Hematopoietic multipotent progenitor cell treated with erythropoietin and hydrocortisone succinate and interleukin-3 and kit ligand, for 17 days (in vitro differentiated cells): ENCODE measurements at regions not wholly inside any gene's neighbourhood (a gene's known extent, or its start where the extent isn't known, plus 50 kb on each side); places are given as distances from the start of the nearest gene placed in this dataset.
"Not testable (repeated sequence)": the region's sequence is repeated elsewhere in the genome, so short reads cannot be mapped to it uniquely, and the experiment has no call there.

Experiments
- DNase-seq: peaks from one replicate; pipeline ENCODE4 v3.0.0-alpha.2; 2015; ENCODE audit warnings: low spot score

DNA sequence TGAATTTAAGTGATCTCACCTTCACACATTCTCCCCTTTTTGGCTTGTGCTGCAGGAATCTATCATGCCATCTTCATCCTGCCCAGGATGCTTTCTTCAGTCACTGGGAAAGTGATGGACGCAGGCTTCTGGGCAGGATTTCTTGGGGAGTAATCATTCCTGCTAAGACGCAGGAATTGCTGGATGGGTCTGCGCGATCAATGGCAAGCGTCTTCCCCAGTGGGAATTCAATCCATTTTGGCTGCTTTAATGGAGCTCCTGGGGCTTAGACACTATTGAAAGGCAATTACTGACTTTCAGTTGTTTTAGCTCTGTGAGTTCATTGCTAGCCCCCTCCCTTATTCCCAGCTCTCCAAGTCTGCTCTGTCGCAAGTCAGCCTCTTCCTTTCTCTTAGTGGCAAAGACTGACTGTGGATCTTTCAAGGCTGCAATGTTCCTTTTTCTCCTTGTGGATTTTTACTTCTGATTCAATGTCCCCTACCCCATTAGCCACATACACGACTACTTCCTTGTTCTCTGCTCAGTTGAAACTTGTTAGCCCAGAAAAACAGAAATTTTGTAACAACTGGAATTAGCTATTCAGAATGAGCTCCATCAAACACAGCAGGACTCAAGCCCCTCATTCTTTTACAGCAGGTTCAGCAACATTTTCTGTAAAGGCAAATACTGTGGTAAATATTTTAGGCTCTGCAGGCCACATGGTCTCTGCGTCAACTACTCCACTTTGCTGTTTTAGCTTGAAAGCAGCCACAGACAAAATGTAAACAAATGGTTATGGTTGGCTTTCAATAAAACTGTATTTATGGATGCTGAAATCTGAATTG is 154.9 kb downstream of the ASB9 start:
- DNase-seq, result no peak

DNA sequence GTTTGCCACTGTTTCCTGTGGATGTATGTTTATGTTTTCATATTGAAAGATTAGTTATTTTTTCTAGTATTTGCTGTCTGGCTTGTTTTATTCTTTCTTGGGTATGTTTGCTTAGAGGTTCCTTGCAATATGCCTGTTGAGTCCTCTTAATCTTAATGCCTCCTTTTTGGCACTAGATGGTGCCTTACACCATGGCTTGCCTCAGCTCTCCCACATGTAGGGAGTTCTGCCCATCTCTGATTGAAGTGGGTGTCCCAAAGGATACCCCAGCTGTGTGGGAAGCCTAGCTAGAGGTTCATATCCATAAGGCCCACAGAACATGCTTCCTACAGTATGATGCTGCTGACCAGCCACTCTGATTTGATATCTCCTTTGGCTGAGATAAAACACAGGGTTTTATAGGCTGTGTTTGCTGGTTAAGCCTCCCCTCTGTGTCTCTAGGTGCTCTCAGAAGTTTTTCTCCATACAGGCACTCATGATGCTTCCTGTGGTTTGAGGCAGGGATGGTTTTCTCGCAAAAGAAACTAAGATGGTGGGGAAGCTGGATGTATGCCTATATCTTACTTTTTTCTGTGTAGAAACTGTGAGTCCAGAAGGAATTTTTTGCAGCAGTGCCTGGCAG is 162.4 kb downstream of the ASB9 start:
- no peak for DNase-seq

DNA sequence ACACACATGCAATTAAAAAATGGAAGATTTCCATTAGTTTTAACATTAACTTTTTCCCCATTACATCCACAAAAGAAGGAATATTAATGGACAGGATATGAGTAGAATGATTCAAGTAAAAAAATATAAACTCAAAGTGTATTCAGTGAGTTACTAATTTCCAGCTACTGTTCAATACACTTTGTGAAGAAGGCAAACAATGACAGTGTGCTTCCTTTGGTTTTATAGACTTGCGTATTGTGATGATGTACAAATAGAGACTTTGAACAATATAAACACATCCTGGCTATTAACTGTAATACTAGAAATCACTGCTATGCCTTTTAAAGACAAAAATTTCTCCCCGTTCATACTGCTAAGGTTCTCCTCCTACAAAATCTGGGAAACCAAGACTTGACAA is 171.4 kb downstream of the ASB9 start:
- DNase-seq, result no peak

DNA sequence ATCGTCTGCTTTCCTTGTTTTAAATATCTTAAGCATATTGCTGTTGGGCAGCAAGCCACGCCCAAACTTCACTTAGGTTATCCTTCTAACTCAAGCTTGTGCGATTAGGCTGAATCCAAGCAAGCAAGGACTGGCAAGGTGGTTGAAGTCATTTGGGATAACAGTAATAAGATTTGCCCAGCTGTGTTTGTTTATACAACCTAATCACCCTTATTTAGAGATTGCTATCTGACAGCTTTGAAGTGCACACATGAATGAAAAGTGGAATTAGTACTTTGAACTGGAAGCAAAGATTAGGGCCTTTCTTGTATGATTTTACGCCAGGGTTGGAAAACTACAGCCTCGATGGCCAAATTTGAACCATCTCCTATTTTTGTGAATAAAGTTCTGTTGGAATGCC is 182.1 kb downstream of the ASB9 start:
- DNase-seq, result no peak

DNA sequence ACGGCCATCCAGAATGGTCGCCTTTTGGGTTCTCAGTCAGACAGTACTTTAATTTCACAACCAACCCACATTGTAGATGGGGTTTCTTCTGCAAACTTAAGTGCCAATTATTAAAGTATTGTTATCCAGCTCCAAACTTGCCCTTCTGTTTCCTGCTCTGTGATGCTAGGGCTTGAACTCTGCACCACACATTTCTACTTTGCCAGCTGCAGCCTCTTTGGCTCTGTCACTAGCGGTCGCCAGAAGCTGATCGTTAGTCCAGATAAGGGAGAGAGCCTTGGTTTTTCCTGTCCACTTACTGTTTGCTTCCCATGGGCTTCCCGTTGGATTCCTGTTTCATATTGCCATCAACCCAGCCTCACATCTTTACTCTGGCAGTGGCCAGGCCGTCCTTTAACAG is 196.6 kb downstream of the ASB9 start:
- DNase-seq, result no peak

DNA sequence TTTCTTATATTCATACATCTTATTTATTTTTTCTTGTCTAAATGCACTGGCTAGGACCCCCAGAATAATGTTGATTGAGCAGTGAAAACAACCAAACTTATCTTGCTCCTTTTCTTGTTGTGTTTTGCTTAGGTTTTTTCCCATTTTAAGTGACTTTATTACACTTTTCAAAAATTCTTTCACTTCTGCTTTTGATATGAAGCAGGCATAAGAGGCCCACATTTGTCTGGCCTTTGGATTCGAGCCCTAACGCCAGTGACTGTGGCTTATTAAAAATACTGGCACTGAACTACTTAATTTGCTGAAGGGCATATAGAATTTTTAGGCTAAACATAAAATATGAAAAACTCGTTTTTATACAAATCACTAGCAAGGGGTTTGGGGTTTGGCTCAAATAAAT is 197.0 kb downstream of the ASB9 start:
- DNase-seq, result no peak

DNA sequence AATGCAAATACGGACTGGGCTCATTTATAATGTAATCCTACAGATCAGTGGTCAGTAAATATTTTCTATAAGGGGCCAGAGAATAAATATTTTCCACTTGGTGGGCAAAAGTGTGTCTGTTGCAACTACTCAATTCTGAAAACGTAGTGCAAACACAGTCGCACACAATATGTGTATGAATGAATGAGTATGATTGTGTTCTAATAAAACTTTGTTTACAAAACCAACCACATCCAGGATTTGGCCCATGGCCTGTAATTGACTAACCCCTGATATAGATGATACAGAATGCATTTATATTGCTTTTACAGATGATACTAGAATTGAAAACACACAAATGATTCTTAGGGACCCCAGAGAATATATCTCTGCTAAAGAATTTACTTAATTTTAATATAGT is 197.6 kb downstream of the ASB9 start:
- no peak for DNase-seq

DNA sequence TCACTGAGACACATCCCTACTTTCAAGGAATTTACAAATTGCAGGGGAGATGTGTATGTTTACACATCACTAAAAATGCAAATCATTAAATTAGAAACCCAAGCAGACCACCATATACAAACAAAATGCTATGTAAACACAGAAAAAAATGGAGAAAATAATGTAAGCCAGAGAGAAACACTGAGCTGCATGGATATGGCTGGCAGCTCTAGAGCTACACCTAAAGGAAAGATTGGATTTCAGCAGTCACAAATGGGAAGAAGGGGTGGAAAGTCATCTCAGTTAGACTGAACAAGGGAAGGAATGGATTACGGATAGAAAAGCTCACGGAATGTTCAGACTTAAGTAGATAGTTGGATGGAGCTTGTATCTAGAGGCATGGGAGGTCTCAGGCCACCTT is 186.3 kb downstream of the MOSPD2 start:
- DNase-seq, result no peak

DNA sequence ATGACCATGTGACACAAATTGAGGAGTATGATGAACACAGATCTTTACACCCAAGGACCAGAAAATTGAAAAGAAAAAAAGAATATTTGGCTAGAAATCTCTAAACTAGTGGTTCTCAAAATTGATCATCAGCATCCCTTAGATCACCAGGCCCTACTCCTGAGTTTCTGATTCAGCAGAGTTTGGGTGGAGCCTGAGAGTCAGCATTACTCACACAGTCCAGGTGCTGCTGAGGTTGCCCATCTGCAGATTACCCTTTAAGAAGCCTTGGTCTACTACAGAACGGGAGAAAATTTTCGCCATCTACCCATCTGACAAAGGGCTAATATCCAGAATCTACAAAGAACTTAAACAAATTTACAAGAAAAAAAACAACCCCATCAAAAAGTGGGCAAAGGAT is 182.8 kb downstream of the MOSPD2 start:
- no peak for DNase-seq

DNA sequence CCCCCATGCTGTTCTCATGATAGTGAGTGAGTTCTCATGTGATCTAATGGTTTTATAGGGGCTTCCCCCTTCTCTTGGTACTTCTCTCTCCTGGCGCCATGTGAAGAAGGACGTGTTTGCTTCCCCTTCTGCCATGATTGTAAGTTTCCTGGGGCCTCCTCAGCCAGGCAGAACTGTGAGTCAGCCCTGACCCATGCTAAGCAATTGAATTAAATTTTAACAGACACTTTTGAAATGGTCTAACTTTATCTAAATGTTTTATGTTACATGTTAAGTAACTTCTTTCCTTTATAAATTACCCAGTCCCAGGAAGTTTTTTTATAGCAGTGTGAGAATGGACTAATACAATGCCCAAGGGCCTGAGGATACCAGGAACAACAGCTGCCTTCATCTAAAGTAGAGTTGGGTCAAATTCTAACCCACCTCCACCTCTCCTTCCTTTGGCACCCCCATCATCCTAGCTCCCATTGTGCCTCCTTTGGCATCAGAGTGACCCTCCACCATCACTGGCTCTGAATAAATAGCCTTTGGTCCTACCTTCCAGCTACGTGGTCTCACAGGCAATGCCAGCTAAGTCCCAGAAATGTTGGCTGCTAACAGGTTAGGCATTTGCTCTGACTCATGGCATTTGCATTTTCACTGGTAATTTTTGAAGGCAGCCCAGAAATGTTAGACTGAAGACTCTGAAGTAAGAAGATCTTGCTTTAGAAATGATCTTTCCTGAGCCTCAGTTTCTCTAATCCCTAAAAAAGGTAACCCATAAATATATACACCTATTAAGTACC is 182.1 kb downstream of the MOSPD2 start:
- no peak for DNase-seq

DNA sequence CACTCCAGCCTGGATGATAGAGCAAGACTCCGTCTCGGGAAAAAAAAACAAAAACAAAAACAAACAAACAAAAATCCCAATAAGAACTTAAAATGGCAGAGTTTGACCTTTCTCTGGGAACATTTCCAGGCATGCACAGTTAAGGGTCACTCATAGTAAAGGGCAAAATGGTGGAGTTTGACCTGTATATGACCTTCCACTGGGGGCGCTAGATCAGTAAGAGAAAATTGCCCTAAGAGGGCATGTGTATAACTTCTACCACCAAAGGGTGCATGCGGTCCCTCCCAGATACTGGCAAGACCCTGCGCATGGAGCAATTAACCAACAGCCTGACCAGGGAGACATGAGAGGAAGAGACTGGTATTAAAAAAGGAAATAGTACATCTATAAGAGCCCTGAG is 177.2 kb downstream of the MOSPD2 start:
- no peak for DNase-seq

DNA sequence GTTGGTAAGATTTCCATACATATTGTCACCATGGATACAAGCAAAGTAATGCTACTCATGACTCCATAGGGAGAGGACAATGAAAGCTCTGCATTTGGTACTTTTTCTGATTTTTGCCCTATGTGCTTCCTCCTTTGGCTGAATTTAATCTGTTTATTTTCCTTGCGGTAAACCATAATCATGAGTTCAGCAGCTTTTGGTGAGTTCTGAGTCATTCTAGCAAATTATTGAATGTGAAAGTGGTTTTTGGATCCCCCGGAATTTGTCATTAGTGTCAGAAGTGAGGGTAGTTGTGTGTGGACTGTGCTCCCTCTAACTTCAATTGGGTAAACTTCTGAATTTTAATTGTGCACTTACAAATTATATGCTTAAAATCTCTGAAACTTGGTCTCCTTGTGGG is 170.3 kb downstream of the MOSPD2 start:
- DNase-seq, result no peak

DNA sequence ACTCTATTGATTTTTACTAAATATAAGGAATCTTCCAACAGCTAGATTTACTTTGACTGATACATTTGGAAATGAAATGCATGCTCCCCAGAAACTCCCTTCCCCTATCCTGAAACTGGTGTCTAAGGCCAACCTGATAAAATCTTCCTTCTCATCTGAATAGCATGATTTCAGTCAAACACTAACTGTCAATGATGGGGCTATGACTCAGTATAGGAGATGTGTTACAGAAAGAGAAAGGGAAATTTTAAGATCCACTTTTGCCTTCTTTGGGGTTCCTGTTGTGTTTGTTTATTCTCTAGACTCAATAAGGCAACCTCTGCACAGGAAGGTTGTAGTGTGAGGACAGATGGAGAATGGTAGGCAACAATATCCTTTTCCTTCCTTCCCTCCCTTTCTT is 160.7 kb downstream of the MOSPD2 start:
- no peak for DNase-seq

DNA sequence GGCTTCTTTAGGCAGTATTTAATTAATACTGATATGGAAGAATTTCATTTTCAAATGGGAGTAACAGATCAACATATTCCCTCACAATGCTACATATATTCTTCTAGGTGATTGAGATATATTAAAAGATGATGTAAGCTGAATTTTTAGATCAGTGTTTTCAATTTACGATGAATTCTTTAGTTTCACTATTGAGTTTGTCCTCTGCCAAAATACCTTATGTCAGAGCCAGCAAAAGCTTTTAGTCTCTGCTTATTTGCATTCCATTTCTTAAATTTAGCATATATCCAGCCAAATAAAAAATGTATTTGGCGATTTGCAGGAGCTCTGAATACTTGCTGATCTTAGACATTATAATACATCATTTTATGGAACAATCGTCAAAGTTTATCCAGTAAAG is 144.3 kb downstream of the MOSPD2 start:
- no peak for DNase-seq

DNA sequence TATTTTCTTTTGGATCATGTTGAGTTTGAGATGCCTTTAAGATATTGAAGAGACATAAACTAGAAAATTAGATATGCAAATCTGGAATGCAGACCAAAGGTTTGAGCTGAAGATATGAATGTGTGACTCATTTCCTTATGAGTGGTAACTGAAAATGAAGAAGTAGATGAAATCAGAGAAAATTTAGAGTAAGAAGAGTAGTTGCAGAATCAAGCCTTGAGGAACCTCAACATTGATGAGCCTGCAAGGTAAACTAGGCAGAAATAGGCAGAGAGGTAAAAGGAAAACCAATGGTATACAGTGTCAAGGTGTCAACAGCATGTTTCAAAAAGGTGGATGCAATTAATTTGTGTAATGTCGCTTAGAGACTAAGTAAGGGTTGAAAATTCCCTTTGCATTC is 142.8 kb downstream of the MOSPD2 start:
- DNase-seq, result no peak

DNA sequence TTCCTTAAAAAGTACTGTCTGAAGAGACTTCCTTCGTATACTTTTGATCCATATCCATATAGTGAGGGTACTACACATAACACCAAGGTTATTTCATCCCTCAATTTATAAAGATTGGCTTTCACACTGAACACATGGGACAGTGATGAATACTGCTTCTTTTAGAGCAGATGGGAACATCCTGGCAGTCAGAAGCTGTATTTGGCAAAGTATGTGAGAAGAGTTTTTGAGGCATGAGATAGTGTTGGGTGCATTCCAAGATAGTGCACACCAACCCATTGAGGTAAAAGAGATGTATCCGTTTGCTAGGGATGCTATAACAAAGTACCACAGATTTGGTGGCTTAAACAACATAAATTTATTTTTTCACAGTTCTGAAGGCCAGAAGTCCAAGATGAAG is 141.1 kb downstream of the MOSPD2 start:
- DNase-seq, result no peak

DNA sequence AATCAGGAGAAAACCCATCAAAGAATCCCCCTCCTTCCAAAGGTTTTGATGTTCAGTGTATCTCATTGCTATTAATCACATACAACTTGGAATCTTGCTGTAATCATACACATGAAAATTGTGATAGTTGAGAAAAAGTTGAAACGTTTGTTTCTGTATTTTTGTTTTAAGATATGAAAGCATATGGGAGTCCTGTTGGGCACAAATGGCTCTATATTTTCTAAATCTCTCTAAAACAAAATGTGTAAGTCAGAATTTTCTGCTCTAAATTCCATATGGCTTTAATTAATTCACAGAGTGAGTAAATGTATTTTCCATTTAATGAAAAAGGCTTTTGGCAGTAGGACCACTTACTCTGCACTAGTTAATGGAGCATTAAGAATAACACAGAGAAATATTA is 140.2 kb downstream of the MOSPD2 start:
- no peak for DNase-seq

DNA sequence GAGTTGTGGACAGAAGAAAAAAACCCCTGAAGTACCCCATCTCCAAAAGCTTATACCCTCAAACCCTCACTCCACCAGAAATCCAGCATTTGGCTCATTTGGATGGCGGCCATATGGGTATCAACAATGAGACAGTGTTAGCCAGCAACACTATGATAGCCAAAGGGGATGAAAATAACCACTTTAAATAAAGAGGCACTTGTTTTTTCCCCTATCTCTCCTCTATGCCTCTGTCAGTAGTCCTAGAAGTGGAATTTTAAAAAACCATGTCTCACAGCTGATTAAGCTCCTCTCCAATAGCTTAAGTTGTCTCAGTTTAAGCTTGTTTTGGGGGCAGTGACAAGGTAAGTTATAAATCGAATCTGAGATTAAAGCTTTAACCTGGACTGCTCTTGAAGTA is 124.0 kb downstream of the MOSPD2 start:
- DNase-seq, result no peak

DNA sequence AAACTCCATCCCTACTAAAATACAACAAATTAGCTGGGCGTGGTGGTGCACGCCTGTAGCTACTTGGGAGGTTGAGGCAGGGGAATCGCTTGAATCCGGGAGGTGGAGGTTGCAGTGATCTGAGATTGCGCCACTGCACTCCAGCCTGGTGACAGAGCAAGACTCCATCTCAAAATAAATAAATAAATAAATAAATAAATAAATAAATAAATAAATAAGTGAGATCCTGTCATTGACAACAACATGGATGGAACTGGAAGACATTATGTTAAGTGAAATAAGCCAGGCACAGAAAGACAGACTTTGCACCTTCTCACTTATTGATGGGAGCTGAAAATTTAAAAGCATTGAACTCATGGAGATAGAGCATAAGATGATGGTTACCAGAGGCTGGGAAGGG is 111.2 kb downstream of the MOSPD2 start:
- not testable (repeated sequence) for DNase-seq
